DND-41 (cell line): ENCODE measurements at regions not wholly inside any gene's neighbourhood (a gene's known extent, or its start where the extent isn't known, plus 50 kb on each side); places are given as distances from the start of the nearest gene placed in this dataset.

ENCODE experiments used
- CTCF ChIP-seq: IDR thresholded peaks from 2 replicates; pipeline ENCODE4 v1.5.1; 2012; ENCODE audit warnings: borderline replicate concordance, low read length, moderate library complexity, mild to moderate bottlenecking; ENCODE audit not compliant: poor library complexity, severe bottlenecking; ENCODE audit errors: extremely low read depth
- EZH2 ChIP-seq: IDR thresholded peaks from 3 replicates; pipeline ENCODE4 v1.6.1; 2012; ENCODE audit warnings: borderline replicate concordance, low read depth, mild to moderate bottlenecking, moderate library complexity, low read length, inconsistent platforms; ENCODE audit not compliant: severe bottlenecking

- TF ChIP-seq CTCF = no peak
- TF ChIP-seq EZH2 = no peak
Observed at GRCh38 chr2:129585760-129586159, 393.7 kb upstream of the RAB6C start.
